ENCODE measurements at regions not wholly inside any gene's neighbourhood (a gene's known extent, or its start where the extent isn't known, plus 50 kb on each side); places are given as distances from the start of the nearest gene placed in this dataset.

DNA sequence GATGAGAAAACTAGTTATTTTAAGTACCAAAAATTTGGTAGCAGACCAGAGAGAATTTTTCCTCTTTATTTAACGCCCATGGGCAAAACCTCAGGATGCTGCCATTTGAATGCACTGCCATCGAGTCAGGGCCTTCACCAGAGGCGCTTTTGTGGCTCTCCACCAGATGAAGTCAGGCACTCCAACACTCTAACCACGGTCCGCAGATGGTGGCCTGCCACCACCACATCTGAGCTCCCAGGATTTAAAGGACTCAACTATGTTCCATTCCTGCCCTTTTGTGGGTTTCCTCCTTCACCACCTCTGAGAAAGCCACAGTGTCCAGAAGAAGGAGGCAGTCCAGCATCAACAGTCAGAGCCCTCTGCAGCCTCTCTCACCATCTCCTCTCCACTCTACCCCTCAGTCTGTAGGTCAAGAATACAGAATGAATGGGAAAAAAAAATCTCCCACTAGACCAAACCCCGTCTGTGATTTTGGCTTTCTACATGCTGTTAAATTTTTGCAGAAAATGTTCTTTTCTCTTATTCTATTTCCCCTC is 647.4 kb downstream of the USP25 start:
- TF ChIP-seq EZH2 (IDR thresholded peaks at IDR 0.05; ENCODE audit: insufficient read depth, poor library complexity, severe bottlenecking) (no peak), EZH2phosphoT487 (IDR thresholded peaks at IDR 0.05; ENCODE audit: insufficient read depth, low read depth) (no peak)

All from GM23248 (cell line).